GM21526 (cell line): ENCODE measurements at regions not wholly inside any gene's neighbourhood (a gene's known extent, or its start where the extent isn't known, plus 50 kb on each side); places are given as distances from the start of the nearest gene placed in this dataset.
"Not testable (repeated sequence)": the region's sequence is repeated elsewhere in the genome, so short reads cannot be mapped to it uniquely, and the experiment has no call there.

Experiments
- ATAC-seq: cut with Tn5 transposase; IDR thresholded peaks from one replicate; pipeline ENCODE4 v1.9.1; 2021; ENCODE audit warnings: moderate library complexity; ENCODE audit not compliant: unreplicated experiment, low FRiP score

GRCh38 chr4:160523231-160523630 lies 1420.4 kb downstream of the RAPGEF2 start:
- ATAC-seq = no peak

- ATAC-seq = no peak
Observed at GRCh38 chr4:160537681-160538080, 1434.8 kb downstream of the RAPGEF2 start.

- ATAC-seq = no peak
Observed at GRCh38 chr4:160546201-160546600, 1443.3 kb downstream of the RAPGEF2 start.

GRCh38 chr4:160549951-160550519 lies 1447.2 kb downstream of the RAPGEF2 start:
- ATAC-seq = not testable (repeated sequence)

- no peak for ATAC-seq
Observed at GRCh38 chr4:160562661-160563060, 1459.8 kb downstream of the RAPGEF2 start.

GRCh38 chr4:160563552-160564282 lies 1460.8 kb downstream of the RAPGEF2 start:
- ATAC-seq = no peak

- ATAC-seq = no peak
Observed at GRCh38 chr4:160567634-160568033, 1464.8 kb downstream of the RAPGEF2 start.

GRCh38 chr4:160570271-160570670 lies 1467.4 kb downstream of the RAPGEF2 start:
- no peak for ATAC-seq

- ATAC-seq = not testable (repeated sequence)
Observed at GRCh38 chr4:160574272-160574671, 1471.4 kb downstream of the RAPGEF2 start.

GRCh38 chr4:160580581-160580980 lies 1477.7 kb downstream of the RAPGEF2 start:
- ATAC-seq = no peak

- ATAC-seq = no peak
Observed at GRCh38 chr4:160592258-160592657, 1489.4 kb downstream of the RAPGEF2 start.

- no peak for ATAC-seq
Observed at GRCh38 chr4:160595646-160596045, 1492.8 kb downstream of the RAPGEF2 start.

GRCh38 chr4:160604541-160604940 lies 1501.7 kb downstream of the RAPGEF2 start:
- no peak for ATAC-seq

- ATAC-seq = no peak
Observed at GRCh38 chr4:160611181-160611580, 1508.3 kb downstream of the RAPGEF2 start.

- ATAC-seq = no peak
Observed at GRCh38 chr4:160631044-160631443, 1528.2 kb downstream of the RAPGEF2 start.

- no peak for ATAC-seq
Observed at GRCh38 chr4:160652790-160653189, 1511.0 kb downstream of the FSTL5 start.

GRCh38 chr4:160675550-160675949 lies 1488.2 kb downstream of the FSTL5 start:
- ATAC-seq = no peak

GRCh38 chr4:160685729-160686128 lies 1478.1 kb downstream of the FSTL5 start:
- ATAC-seq = no peak

GRCh38 chr4:160701671-160702070 lies 1462.1 kb downstream of the FSTL5 start:
- no peak for ATAC-seq

- no peak for ATAC-seq
Observed at GRCh38 chr4:160709026-160709425, 1454.8 kb downstream of the FSTL5 start.

GRCh38 chr4:160709546-160709945 lies 1454.3 kb downstream of the FSTL5 start:
- no peak for ATAC-seq

GRCh38 chr4:160716551-160716950 lies 1447.2 kb downstream of the FSTL5 start:
- no peak for ATAC-seq
